Islet of Langerhans (tissue), 1 donor: ENCODE measurements at regions not wholly inside any gene's neighbourhood (a gene's known extent, or its start where the extent isn't known, plus 50 kb on each side); places are given as distances from the start of the nearest gene placed in this dataset.
"Not testable (repeated sequence)": the region's sequence is repeated elsewhere in the genome, so short reads cannot be mapped to it uniquely, and the experiment has no call there.

Experiments
- FAIRE-seq: peaks from one replicate; lab custom pipeline; 2011; peaks lifted over from hg19 to GRCh38; lab: Jason Lieb, UNC

DNA sequence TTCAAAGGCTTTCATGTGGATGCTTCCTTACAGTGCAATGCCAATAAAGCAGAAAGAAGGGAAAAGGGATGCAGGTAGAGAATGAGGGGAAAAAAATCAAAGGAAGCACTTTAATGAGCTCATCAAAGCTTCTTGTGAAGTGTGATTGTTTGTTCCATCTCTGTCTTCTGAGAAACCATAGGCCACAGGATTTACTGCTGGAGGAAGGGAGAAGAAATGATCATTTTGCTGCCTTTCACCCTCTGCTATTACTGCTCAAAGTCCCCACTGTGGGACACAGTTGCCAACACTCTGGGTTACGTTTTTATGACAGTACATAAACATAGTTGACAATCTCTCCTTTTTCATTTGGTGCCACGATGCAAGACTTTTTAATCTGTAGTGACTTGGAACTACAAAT is 558.0 kb upstream of the TECRL start:
- FAIRE-seq: no peak

GRCh38 chr4:64960516-64960915 is 551.3 kb upstream of the TECRL start:
- FAIRE-seq: no peak

DNA sequence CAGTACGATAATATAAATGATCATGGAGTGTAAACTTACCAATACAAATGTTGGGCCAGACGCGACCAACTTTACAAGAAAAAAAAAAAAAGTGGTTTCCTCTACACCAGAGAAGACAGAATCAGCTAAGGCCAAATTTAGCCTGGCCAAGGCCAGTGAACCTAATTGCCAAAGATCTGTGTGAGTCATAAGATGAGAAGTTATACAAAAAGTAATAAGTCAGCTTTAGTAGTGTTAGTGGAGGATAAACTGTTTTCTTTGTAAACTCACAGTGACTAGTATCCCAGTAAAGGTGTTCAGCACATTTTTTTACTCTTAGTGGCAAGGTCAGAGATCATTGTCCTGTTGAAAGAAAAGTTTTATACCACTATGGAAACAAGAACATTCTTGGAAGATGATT is 531.4 kb upstream of the TECRL start:
- no peak for FAIRE-seq

- FAIRE-seq: no peak
Measured at GRCh38 chr4:64935469-64936001, 526.3 kb upstream of the TECRL start.

DNA sequence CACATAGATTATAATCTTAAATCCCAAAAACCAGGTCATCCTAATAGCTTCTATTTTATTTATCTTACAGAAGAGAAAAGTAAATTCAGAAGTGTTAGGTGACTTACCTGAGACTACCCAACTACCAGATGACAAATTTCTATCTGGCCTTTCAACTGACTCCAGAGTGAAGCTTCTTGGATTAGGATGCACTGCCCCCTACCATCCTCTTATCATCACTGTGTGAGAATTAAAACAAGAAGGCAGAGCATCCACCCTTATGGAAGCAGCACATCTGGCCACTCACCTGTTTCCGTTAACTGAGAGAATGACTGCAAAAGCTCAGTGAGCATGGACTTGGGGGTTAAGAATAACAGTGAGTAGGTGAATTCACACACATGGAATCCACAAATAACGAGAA is 502.6 kb upstream of the TECRL start:
- FAIRE-seq: no peak

DNA sequence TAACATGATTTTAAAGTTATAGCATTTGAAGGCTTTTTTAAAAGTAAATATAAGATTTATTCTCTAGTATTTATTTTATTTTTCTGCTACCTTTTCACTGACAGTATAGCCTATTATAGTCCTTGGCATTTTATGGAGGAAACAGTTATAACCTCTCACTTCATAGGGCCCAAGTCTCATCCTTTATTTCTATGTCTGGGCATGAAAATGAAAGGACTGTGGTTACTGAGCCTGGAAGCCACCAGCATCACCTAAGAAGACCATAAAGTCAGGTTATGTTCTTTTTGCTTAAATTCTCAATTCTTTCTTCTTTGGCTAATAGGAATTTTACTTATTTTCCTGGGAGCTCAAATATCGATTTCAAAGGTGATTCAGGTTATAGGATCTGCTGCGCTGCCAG is 494.7 kb upstream of the TECRL start:
- FAIRE-seq: no peak

DNA sequence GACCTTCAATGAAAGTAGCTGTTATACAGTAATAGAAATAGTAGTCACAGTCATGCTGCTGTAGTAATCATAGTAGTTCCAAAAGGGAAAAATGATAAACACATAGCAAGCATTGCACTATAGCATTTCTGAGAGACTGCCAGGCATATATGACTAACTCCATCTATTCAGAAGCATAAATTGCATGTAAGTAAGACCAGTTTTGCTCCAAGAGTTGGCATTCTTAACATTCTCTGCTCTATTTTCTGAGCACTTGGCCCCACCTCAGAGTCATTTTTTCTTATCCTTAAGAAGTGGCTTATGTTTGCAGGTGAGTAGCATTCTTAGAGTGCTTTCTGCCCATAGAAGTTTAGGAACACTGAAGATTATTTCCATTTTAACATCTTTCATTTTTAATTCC is 490.3 kb upstream of the TECRL start:
- FAIRE-seq: no peak

DNA sequence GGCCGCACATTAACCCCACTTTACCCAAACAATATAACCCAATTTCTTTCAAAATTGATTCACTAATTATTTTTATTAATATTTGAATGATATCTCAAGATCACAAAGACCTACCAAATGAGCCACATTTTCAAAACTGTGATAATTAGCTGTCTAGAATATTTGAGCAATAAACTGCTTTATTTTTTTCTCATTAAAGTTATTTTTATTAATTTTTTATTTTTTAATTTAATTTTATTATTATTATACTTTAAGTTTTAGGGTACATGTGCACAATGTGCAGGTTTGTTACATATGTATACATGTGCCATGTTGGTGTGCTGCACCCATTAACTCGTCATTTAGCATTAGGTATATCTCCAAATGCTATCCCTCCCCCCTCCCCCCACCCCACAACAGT is 489.8 kb upstream of the TECRL start:
- not testable (repeated sequence) for FAIRE-seq

DNA sequence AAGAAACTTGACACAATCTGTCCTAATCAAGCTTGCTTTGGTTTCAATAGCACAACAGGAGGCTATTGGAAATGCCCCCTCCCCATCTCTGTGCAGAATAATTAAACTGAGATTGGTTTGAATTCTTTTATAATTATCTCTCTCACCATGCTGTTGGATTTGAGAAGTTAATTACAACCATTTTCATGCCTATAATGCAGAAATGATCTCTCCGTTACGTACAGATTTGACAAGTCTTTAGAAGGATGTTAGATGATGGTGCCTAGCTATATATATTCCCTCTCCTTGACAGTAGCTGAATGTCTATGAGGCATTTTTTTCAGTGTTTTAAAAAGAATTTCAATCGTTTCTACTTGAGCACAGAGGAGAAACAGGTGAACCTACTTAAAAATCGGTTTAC is 488.4 kb upstream of the TECRL start:
- FAIRE-seq: no peak

- FAIRE-seq: no peak
Measured at GRCh38 chr4:64895031-64895430, 485.8 kb upstream of the TECRL start.

GRCh38 chr4:64893205-64893604 is 484.0 kb upstream of the TECRL start:
- FAIRE-seq: no peak

- FAIRE-seq: no peak
Measured at GRCh38 chr4:64889906-64890610, 480.8 kb upstream of the TECRL start.

DNA sequence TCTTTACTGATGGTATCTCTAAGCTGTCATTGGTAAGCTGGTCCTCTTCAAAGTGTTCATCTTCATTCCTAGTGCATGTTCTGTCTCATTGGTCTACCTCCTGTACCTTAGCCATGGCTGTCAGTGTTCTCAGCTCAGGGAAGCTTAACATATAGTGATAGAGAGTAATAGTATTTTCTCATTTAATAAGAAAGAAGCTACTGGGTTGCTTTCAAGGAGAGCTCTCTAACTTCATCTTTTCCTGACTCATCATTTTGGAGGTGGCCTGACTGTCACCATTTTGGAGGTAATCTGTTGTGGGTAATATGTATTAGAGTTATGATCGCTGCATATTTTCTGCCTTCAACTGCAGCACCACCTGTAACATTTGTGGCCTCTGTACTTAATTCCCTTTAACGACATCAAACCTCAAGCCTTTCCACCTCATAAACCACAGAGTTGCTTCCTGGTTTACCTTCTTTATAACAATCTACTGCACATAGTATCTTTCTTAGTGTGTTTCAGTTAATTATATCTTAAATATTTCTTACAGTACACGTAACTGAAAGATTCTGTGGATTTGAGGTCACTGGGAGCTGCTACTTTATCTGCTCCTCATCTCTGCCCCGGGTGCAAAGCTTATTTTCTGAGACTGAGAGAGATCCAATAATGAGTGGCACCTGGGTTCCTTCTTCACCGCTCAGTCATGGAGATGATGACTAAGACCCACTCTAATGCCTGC is 474.0 kb upstream of the TECRL start:
- no peak for FAIRE-seq

- no peak for FAIRE-seq
Measured at GRCh38 chr4:64882311-64883086, 473.2 kb upstream of the TECRL start.

DNA sequence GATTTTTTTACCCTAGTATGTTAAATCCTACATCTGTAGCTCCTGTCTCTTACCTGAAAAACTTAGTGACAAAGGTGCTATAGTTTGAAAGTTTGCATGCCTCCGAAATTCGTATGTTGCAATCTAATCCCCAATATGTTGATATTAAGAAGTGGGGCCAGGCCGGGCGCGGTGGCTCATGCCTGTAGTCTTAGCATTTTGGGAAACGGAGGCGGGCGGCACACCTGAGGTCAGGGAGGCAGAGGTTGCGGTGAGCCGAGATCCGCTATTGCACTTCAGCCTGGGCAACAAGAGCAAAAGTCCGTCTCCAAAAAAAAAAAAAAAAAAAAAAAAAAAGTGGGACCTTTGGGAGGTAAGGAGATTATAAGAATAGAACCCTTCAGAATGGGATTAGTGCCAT is 471.3 kb upstream of the TECRL start:
- FAIRE-seq: no peak

GRCh38 chr4:64876021-64876420 is 466.8 kb upstream of the TECRL start:
- FAIRE-seq: no peak

DNA sequence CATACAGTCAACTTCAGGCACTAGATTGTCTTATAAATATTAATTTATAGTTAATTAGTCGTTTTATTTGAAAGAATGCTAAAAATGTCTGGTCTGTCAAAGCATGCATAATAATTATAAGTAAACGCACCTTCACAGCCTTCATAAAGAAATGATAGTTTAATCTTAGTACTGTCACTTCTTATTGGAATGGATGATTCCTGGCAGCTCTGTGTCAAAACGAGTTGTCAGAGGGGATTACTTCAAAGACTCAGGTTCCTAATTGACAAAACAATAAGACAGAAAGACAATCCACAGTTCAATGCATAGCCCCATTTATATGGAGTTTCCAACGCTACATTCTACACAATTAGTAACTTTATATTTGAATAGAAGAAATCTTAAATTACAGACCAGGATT is 461.3 kb upstream of the TECRL start:
- no peak for FAIRE-seq

- no peak for FAIRE-seq
Measured at GRCh38 chr4:64857815-64858214, 448.6 kb upstream of the TECRL start.

DNA sequence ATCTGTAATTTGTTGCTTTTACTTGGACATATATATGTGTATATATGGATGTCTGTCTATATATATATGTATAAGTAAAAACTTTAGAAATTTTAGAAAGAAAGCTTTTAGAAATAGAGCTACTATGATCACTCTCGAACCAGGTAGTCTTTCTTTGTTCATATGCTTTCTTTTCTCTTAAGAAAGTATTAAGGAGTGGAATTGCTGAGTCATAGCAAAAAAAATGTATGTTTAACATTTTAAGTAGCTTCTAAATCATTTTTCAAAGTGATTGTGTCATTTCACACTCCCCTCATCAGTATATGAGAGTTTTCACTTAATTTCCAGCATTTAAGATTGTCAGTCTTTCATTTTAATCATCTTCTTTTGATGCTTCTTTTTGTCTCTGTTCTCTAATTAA is 447.9 kb upstream of the TECRL start:
- FAIRE-seq: no peak

DNA sequence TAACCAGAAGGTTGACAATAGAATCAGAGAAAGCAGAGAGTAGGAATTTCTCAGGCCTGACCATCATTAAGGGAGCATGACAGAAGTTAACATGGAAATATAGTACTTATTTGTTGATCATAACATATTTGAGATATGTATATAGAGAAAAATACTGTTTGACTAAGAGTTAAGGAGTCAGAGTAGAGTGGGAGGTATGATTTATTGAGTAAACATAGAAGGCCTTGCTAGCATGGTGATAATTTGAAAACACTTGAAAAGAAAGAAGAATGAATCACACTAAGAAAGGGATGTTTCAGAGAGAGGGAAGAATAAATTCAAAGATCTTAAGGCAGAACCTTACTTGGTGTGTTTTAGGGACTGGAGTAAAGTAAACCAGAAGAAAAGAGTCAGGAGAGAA is 437.2 kb upstream of the TECRL start:
- no peak for FAIRE-seq

DNA sequence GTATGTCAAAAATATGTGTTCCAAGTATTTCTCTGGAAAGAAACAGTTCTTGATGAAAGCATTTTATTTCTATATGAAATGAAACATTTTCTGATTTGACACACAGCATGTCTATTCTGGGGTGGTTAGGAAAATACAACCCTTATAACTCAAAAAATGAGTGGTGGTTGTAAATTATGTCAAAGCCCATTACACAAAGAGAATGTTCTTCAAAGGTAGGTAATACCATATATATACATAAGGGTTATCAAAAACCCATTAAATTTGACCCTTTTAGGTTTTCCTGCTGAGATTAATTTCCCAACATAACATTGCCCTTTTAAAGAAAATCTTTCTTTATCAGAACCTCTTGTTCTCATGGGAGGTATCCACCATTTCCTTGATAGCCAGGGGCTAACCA is 420.5 kb upstream of the TECRL start:
- FAIRE-seq: no peak

- no peak for FAIRE-seq
Measured at GRCh38 chr4:64824591-64824990, 415.3 kb upstream of the TECRL start.

GRCh38 chr4:64822405-64822804 is 413.2 kb upstream of the TECRL start:
- no peak for FAIRE-seq
